GM06990 (cell line): ENCODE measurements at regions not wholly inside any gene's neighbourhood (a gene's known extent, or its start where the extent isn't known, plus 50 kb on each side); places are given as distances from the start of the nearest gene placed in this dataset.
A peak's percentile ranks its signal among the peaks of the same experiment; 100 is the strongest.

Experiments used
- DNase-seq: peaks from one replicate; pipeline ENCODE4 v3.0.0-alpha.2; 2011; ENCODE audit not compliant: insufficient read length; ENCODE audit errors: extremely low read depth
- H3K27me3 ChIP-seq: replicated peaks from 2 replicates; pipeline ENCODE4 v1.6.0; 2011; ENCODE audit warnings: low read length; ENCODE audit not compliant: control insufficient read depth, insufficient read depth
- H3K36me3 ChIP-seq: 2 replicates; pipeline ENCODE4 v1.5.1; 2011; ENCODE audit warnings: low read length; ENCODE audit not compliant: control insufficient read depth, insufficient read depth
- H3K4me3 ChIP-seq: replicated peaks from 2 replicates; pipeline ENCODE4 v1.5.1; 2011; ENCODE audit warnings: low read depth, mild to moderate bottlenecking, control low read depth, low read length
- TF ChIP-seq, protein P1 (sequence below): IDR thresholded peaks from 2 replicates; pipeline ENCODE4 v1.5.1; 2011; ENCODE audit warnings: low read length, control low read depth, mild to moderate bottlenecking, inconsistent platforms; ENCODE audit not compliant: insufficient read depth, poor library complexity, severe bottlenecking

DNA sequence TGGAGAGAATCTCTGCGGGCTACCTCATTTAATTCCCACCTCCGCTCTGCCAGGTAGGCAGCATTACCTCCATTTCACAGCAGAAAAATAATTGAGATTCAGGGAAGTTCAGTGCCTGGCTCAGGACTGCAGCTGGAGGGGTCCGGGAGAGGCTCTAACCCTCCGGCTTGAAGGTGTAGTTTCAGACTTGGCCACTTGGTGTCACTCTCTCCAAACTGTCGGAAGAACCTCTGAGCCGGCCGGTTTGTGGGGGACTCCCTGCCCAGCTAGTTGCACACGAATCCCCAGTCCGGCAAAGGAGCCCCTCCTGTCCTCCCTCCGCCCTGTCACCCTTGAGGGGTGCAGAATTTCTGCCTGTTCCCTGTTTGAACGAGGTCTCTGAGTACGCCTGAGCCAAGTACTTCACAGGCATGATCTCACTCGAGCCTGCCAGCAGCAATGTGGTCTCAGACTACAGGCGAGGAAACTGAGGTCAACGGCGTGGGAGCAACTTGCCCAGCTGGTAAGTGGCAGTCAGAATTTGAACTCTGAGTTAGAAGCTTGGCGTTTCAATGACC lies 144.7 kb upstream of the ZNF716 start:
- no peak overlapping the region for H3K4me3 ChIP-seq

DNA sequence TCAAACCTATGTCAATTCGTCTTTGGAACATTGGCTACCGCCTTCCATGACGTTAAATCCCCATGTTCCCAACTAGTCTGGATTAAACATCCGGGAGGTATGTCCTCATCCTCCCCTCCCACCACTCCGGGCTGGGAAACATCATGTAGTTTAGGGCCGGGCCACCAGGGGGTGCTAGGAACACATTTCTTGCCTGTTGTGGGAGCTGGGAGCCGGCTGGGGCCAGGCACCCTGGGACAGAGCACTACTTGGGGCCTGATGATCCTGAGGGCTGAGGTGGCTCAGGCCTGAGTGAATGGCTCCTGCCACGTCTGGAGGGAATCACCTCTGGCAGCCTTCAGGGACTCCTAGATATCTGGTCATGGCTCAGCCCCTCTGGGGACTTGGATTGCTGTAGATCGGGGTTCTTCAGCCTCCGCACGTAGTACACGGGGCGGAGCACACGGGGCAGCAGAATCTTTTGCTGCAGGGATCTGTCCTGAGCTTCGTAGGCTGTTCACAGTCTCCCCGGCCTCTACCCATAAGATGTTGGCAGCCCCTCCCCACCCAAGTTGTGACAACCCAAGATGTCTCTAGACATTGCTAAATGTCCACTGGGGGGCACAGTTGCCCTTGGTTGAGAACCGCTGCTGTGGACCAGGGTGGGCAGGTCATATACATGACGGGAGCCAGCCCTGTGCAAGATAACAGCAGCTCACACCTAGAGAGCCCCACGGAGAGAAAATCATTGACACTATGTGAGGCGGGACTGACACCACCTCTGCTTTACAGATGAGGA lies 141.2 kb upstream of the ZNF716 start:
- H3K27me3 ChIP-seq: no peaks in the 10 kb centered on the region
- H3K4me3 ChIP-seq: no peak overlapping the region
- TF ChIP-seq, protein P1, sequence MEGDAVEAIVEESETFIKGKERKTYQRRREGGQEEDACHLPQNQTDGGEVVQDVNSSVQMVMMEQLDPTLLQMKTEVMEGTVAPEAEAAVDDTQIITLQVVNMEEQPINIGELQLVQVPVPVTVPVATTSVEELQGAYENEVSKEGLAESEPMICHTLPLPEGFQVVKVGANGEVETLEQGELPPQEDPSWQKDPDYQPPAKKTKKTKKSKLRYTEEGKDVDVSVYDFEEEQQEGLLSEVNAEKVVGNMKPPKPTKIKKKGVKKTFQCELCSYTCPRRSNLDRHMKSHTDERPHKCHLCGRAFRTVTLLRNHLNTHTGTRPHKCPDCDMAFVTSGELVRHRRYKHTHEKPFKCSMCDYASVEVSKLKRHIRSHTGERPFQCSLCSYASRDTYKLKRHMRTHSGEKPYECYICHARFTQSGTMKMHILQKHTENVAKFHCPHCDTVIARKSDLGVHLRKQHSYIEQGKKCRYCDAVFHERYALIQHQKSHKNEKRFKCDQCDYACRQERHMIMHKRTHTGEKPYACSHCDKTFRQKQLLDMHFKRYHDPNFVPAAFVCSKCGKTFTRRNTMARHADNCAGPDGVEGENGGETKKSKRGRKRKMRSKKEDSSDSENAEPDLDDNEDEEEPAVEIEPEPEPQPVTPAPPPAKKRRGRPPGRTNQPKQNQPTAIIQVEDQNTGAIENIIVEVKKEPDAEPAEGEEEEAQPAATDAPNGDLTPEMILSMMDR: peak; percentile 14
- no peaks in the 10 kb centered on the region for H3K36me3 ChIP-seq
- DNase-seq: no peak

More for the DNA sequence above, 144.7 kb upstream of the ZNF716 start:
- Histone ChIP-seq H3K36me3 (no peaks in the 10 kb centered on the region), H3K27me3 (no peaks in the 10 kb centered on the region)
- DNase-seq: no peak
- TF ChIP-seq, protein P1: no peak

DNA sequence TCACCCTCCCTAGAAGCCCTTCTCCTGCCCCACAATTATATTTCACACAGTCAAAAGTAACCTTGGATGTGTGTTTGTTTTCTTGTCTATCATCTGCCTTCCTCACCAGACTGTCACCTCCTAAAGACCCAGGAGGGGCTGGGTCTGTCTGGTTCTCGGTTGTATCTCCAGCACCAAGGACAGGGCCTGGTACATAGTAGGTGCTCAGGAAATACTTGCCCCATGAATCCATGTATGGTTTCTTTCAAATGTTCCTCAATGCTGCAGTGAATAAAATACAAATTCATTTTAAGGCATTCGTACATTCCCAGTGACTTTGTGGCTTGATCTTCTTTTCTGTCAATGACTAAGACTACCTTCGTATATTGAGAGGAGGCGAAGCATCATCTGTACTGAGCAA lies 122.9 kb upstream of the ZNF716 start:
- Histone ChIP-seq H3K4me3 (no peak overlapping the region), H3K36me3 (no peaks in the 10 kb centered on the region), H3K27me3 (no peaks in the 10 kb centered on the region)
- DNase-seq: no peak
- TF ChIP-seq, protein P1: no peak

DNA sequence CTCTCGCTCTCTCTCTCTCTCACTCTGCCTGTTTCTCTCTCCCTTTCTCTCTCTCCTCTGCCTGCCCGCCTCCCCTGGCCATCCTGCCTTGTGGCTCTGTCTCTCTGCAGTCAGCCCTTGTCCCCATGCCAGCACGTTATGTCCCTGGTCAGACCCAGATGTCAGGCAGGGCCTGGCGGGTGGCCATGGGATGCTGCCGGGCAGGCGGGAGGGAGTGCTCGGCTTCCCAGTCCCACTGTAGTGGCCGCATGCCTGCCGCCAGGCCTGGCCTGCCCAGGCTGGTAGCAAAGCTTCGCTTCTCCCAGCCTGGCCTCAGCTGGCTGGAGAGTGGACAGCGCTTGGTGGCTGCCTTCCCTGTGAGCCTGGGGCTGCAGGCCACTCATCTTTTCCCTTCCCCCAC lies 121.5 kb upstream of the ZNF716 start:
- Histone ChIP-seq H3K4me3 (no peak overlapping the region), H3K27me3 (no peaks in the 10 kb centered on the region), H3K36me3 (no peaks in the 10 kb centered on the region)
- TF ChIP-seq, protein P1: no peak
- DNase-seq: no peak

DNA sequence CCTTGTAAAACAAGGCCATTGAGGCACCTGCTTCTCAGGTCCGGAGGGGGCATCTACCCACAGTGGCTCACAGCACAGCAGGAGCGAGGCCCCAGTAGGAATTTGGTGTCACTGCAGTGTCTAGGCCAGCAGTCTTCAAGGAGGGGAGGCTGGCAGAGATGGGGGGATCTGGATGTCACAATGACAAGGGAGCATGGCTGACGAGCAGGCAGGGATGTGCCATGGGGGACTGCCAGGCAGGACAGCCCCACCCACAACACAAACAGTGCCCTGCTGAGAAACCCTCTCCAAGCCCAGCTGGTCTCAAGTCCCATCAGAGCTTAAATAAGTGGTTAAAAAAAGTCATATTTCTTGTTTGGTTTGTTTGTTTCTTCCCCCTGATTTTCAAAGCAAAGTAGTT lies 121.0 kb upstream of the ZNF716 start:
- Histone ChIP-seq H3K4me3 (no peak overlapping the region), H3K27me3 (no peaks in the 10 kb centered on the region), H3K36me3 (no peaks in the 10 kb centered on the region)
- TF ChIP-seq, protein P1: no peak
- DNase-seq: no peak
